ENCODE measurements at regions not wholly inside any gene's neighbourhood (a gene's known extent, or its start where the extent isn't known, plus 50 kb on each side); places are given as distances from the start of the nearest gene placed in this dataset.

DNA sequence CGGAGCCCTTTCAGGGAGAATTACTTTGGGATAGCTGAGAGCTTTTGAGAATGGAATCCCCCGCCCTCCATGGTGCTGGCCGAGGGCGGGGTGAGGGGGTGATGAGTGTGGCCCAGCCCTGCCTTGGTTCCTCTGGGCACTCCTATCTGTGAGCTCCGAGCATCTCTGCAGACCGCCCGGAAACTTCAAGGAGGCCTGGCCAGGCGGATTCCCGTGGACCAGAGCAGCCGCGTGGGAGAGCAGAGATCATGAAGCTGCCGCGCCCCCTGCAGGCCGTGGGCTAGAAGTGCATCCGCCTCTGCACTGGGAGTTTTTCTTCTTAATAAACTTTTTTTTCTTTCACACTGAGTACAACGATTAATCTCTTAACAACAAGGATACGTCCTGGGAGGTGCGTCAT is 392.9 kb upstream of the EEF2KMT start:
- WGBS, 2 donors = 6 to 9% methylated on average over 14 to 18 of the region's 18 CpGs
- no peaks in the 10 kb centered on the region for H3K4me1 ChIP-seq
- H3K36me3 ChIP-seq (replicated peaks in 1 of 2; ENCODE audit: insufficient read depth in 1 of 2, low read depth in 2 of 2) = no peaks in the 10 kb centered on the region
- TF ChIP-seq CTCF (IDR thresholded peaks at IDR 0.05) (peak in 4 of 7 experiments; percentile 28 to 48 (median 33)), POLR2A (IDR thresholded peaks at IDR 0.05) (no peak)
- peak in 3 of 4 donors; percentile 4 to 18 (median 14) for DNase-seq
- no peak overlapping the region for H3K27ac ChIP-seq
- no peak for ATAC-seq
- no peak overlapping the region for H3K4me3 ChIP-seq
- no peaks in the 10 kb centered on the region for H3K9me3 ChIP-seq
- H3K27me3 ChIP-seq = no peaks in the 10 kb centered on the region
- intact Hi-C loops (cut with DNase I) = no loop called here

- no peak overlapping the region for H3K4me3 ChIP-seq
- DNase-seq (no peak), ATAC-seq (no peak)
- intact Hi-C loops (cut with DNase I) = no loop called here
- no peak overlapping the region for H3K27ac ChIP-seq
- no peaks in the 10 kb centered on the region for H3K9me3 ChIP-seq
- no peaks in the 10 kb centered on the region for H3K36me3 ChIP-seq (replicated peaks in 1 of 2; ENCODE audit: insufficient read depth in 1 of 2, low read depth in 2 of 2)
- no peaks in the 10 kb centered on the region for H3K27me3 ChIP-seq
- WGBS, 2 donors = 27 to 64% methylated on average over 3 of the region's 3 CpGs
- no peak for TF ChIP-seq POLR2A (IDR thresholded peaks at IDR 0.05)
- no peak for TF ChIP-seq CTCF (IDR thresholded peaks at IDR 0.05)
- H3K4me1 ChIP-seq = no peaks in the 10 kb centered on the region
Observed at GRCh38 chr16:5488581-5488980, 391.0 kb upstream of the EEF2KMT start.

DNA sequence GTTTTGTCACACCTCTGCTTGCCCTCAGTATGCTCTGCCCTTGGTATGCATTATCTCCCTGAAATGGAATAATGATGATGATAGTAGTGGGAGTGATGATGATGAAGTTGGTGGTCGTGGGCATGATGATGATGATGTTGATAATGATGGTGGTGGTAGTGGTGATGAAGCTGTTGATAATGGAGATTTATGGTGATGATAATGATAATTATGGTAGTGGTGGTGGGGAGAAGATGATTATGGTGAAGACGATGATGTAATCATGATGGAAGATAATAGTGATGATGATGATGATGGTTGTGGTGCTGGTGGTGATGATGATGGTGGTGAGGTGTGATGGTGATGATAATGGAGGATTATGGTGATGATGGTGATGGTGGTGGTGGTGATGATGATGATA is 390.1 kb upstream of the EEF2KMT start:
- DNase-seq (no peak), ATAC-seq (no peak)
- intact Hi-C loops (cut with DNase I) = no loop called here
- 49 to 57% methylated on average over 2 of the region's 2 CpGs for WGBS, 2 donors
- Histone ChIP-seq H3K4me3 (no peak overlapping the region), H3K9me3 (no peaks in the 10 kb centered on the region), H3K36me3 (replicated peaks in 1 of 2; ENCODE audit: insufficient read depth in 1 of 2, low read depth in 2 of 2) (no peaks in the 10 kb centered on the region), H3K27ac (no peak overlapping the region), H3K4me1 (no peaks in the 10 kb centered on the region), H3K27me3 (no peaks in the 10 kb centered on the region)
- TF ChIP-seq CTCF (IDR thresholded peaks at IDR 0.05) (no peak), POLR2A (IDR thresholded peaks at IDR 0.05) (no peak)

GRCh38 chr16:5482256-5482655 is 384.7 kb upstream of the EEF2KMT start:
- intact Hi-C loops (cut with DNase I) = no loop called here
- no peak for DNase-seq
- Histone ChIP-seq H3K27ac (no peak overlapping the region), H3K9me3 (no peaks in the 10 kb centered on the region), H3K4me1 (no peaks in the 10 kb centered on the region), H3K27me3 (no peaks in the 10 kb centered on the region), H3K36me3 (replicated peaks in 1 of 2; ENCODE audit: insufficient read depth in 1 of 2, low read depth in 2 of 2) (no peaks in the 10 kb centered on the region), H3K4me3 (no peak overlapping the region)
- 21 to 25% methylated on average over 5 of the region's 5 CpGs for WGBS, 2 donors
- no peak for ATAC-seq
- TF ChIP-seq POLR2A (IDR thresholded peaks at IDR 0.05) = no peak
- TF ChIP-seq CTCF (IDR thresholded peaks at IDR 0.05) = no peak

DNA sequence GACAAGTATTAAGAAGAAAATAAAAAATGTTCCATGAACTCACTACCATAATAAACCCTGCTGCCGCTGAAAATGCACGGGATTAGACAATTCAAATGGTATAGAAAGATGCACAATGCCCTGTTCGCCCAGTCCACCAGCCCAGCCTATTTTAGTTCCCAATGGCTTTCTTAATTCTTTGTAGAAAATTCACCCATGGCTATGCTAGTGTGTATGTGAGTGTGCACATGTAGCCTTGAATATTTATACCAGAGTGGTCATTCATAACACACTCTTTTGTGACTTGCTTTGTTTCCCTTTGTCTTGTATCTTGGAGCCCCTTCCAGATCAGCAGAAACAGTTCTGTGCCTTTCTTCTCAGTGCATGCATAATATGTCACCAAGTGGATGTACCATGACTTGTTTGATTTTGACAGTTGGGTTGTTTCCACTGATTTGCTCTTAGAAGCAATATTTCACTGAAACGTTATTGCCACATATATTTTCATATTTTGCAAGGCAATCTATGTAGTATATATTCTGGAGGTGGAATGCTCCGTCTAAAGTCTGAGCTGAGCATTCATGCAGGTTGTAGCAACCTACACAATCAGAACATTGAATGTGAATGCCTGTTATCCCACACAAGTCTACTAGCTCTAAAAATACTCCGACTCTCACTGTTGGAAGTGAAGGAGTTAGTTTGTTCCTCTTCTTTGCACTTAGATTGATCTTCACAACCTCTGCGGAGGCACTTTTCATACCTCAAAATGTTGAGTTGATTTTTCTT is 383.0 kb upstream of the EEF2KMT start:
- Histone ChIP-seq H3K4me3 (no peak overlapping the region), H3K27ac (no peak overlapping the region), H3K27me3 (no peaks in the 10 kb centered on the region), H3K9me3 (no peaks in the 10 kb centered on the region), H3K4me1 (no peaks in the 10 kb centered on the region), H3K36me3 (replicated peaks in 1 of 2; ENCODE audit: insufficient read depth in 1 of 2, low read depth in 2 of 2) (no peaks in the 10 kb centered on the region)
- no peak for TF ChIP-seq POLR2A (IDR thresholded peaks at IDR 0.05)
- TF ChIP-seq CTCF (IDR thresholded peaks at IDR 0.05) = no peak
- intact Hi-C loops (cut with DNase I) = no loop called here
- ATAC-seq (no peak), DNase-seq (no peak)
- 44 to 50% methylated on average over 7 of the region's 7 CpGs for WGBS, 2 donors
